HEK293 (cell line): ENCODE measurements at regions not wholly inside any gene's neighbourhood (a gene's known extent, or its start where the extent isn't known, plus 50 kb on each side); places are given as distances from the start of the nearest gene placed in this dataset.
A peak's percentile ranks its signal among the peaks of the same experiment; 100 is the strongest.

Experiments
- CTCF ChIA-PET: fragments of 350-600 bp; formaldehyde crosslinking; extraction: SDS; loops from one replicate; lab custom pipeline; 2021; ENCODE audit warnings: antibody characterized with exemption; lab: Yijun Ruan, JAX
- POLR2A ChIA-PET: fragments of 300-600 bp; formaldehyde crosslinking; extraction: SDS; loops from one replicate; lab custom pipeline; 2020; ENCODE audit warnings: antibody characterized with exemption, inconsistent platforms; lab: Yijun Ruan, JAX
- H3K27ac ChIP-seq: fragments of 200-500 bp; sonication (Bioruptor generic); 2 replicates; pipeline ENCODE4 v1.5.1; 2014; ENCODE audit warnings: low read depth, low read length, control low read depth, inconsistent platforms; ENCODE audit errors: extremely low read depth
- H3K36me3 ChIP-seq, 2 experiments: fragments of 200-500 bp in 1 of 2; sonication (Bioruptor generic) in 1 of 2; 1 replicate in 1 of 2; 2 replicates in 1 of 2; pipeline ENCODE4 v1.5.1; 2014 to 2017; ENCODE audit warnings: inconsistent platforms in 2 of 2, low read length in 2 of 2; ENCODE audit not compliant: control insufficient read depth in 2 of 2, insufficient read depth in 1 of 2
- H3K4me1 ChIP-seq: fragments of 200-500 bp; sonication (Bioruptor generic); 2 replicates; pipeline ENCODE4 v1.5.1; 2014; ENCODE audit warnings: mild to moderate bottlenecking, low read length, inconsistent platforms; ENCODE audit not compliant: control insufficient read depth, insufficient read depth
- H3K4me3 ChIP-seq: 2 replicates; pipeline ENCODE4 v1.5.1; 2011; ENCODE audit warnings: low read depth, mild to moderate bottlenecking, control low read depth, low read length, moderate library complexity
- H3K9me3 ChIP-seq: fragments of 200-500 bp; sonication (Bioruptor generic); 2 replicates; pipeline ENCODE4 v1.5.1; 2014; ENCODE audit warnings: low read depth, low read length, inconsistent platforms; ENCODE audit not compliant: control insufficient read depth, insufficient read depth
- GLI4 ChIP-seq: fragments of 450-650 bp; formaldehyde crosslinking; IDR thresholded peaks from 2 replicates; pipeline ENCODE4 v1.5.1; 2016; ENCODE audit warnings: missing biosample characterization, missing genetic modification characterization
- KLF10 ChIP-seq: fragments of 450-650 bp; IDR thresholded peaks from 2 replicates; pipeline ENCODE4 v1.5.1; 2018; ENCODE audit warnings: missing biosample characterization, mild to moderate bottlenecking, missing genetic modification characterization
- PRDM1 ChIP-seq: fragments of 450-650 bp; formaldehyde crosslinking; IDR thresholded peaks from 2 replicates; pipeline ENCODE4; 2016; ENCODE audit warnings: missing biosample characterization, missing genetic modification characterization
- SCRT2 ChIP-seq: fragments of 450-650 bp; formaldehyde crosslinking; IDR thresholded peaks from 2 replicates; pipeline ENCODE4 v1.5.1; 2016; ENCODE audit warnings: missing biosample characterization, missing genetic modification characterization
- SP3 ChIP-seq: fragments of 450-650 bp; formaldehyde crosslinking; IDR thresholded peaks from 2 replicates; pipeline ENCODE4 v1.5.1; 2016; ENCODE audit warnings: missing biosample characterization, missing genetic modification characterization
- TRIM28 ChIP-seq: IDR thresholded peaks from 2 replicates; pipeline ENCODE4 v1.6.1; 2011; ENCODE audit warnings: low read length, control low read depth, borderline replicate concordance
- ZBTB26 ChIP-seq: fragments of 450-650 bp; formaldehyde crosslinking; optimal IDR thresholded peaks from 2 replicates; pipeline ENCODE3; 2016; ENCODE audit warnings: missing biosample characterization, mild to moderate bottlenecking, missing genetic modification characterization
- ZBTB49 ChIP-seq: fragments of 450-650 bp; formaldehyde crosslinking; IDR thresholded peaks from 2 replicates; pipeline ENCODE4 v1.5.1; 2016; ENCODE audit warnings: missing biosample characterization, missing genetic modification characterization, low read depth
- ZBTB6 ChIP-seq: fragments of 450-650 bp; formaldehyde crosslinking; IDR thresholded peaks from 2 replicates; pipeline ENCODE4 v1.5.1; 2017; ENCODE audit warnings: missing biosample characterization, missing genetic modification characterization
- ZBTB8A ChIP-seq: fragments of 450-650 bp; formaldehyde crosslinking; IDR thresholded peaks from 2 replicates; pipeline ENCODE4 v1.5.1; 2016; ENCODE audit warnings: missing biosample characterization, missing genetic modification characterization
- ZFP41 ChIP-seq: fragments of 450-650 bp; formaldehyde crosslinking; IDR thresholded peaks from 2 replicates; pipeline ENCODE4 v1.5.1; 2016; ENCODE audit warnings: missing biosample characterization, missing genetic modification characterization, borderline replicate concordance
- ZNF133 ChIP-seq: fragments of 450-650 bp; formaldehyde crosslinking; IDR thresholded peaks from 2 replicates; pipeline ENCODE4 v1.5.1; 2016; ENCODE audit warnings: missing biosample characterization, missing genetic modification characterization
- ZNF157 ChIP-seq: fragments of 450-650 bp; formaldehyde crosslinking; IDR thresholded peaks from 2 replicates; pipeline ENCODE4 v1.5.1; 2016; ENCODE audit warnings: missing biosample characterization, missing genetic modification characterization
- ZNF2 ChIP-seq: fragments of 450-650 bp; formaldehyde crosslinking; IDR thresholded peaks from 2 replicates; pipeline ENCODE4 v1.5.1; 2016; ENCODE audit warnings: missing biosample characterization, missing genetic modification characterization
- ZNF211 ChIP-seq: fragments of 450-650 bp; formaldehyde crosslinking; IDR thresholded peaks from 2 replicates; pipeline ENCODE4 v1.5.1; 2016; ENCODE audit warnings: low read depth, missing biosample characterization, missing genetic modification characterization
- ZNF362 ChIP-seq: fragments of 450-650 bp; formaldehyde crosslinking; IDR thresholded peaks from 2 replicates; pipeline ENCODE4 v1.5.1; 2016; ENCODE audit warnings: missing biosample characterization, missing genetic modification characterization
- ZNF37A ChIP-seq: fragments of 450-650 bp; IDR thresholded peaks from 2 replicates; pipeline ENCODE4 v1.5.1; 2018; ENCODE audit warnings: missing biosample characterization, missing genetic modification characterization
- ZNF416 ChIP-seq: fragments of 450-650 bp; formaldehyde crosslinking; IDR thresholded peaks from 2 replicates; pipeline ENCODE4 v1.5.1; 2016; ENCODE audit warnings: missing biosample characterization, missing genetic modification characterization
- ZNF529 ChIP-seq: fragments of 450-650 bp; formaldehyde crosslinking; IDR thresholded peaks from 2 replicates; pipeline ENCODE4 v1.5.1; 2017; ENCODE audit warnings: missing genetic modification characterization, missing biosample characterization; ENCODE audit not compliant: insufficient replicate concordance
- ZNF560 ChIP-seq: fragments of 450-650 bp; formaldehyde crosslinking; IDR thresholded peaks from 2 replicates; pipeline ENCODE4 v1.5.1; 2017; ENCODE audit warnings: missing biosample characterization, missing genetic modification characterization, borderline replicate concordance
- ZNF704 ChIP-seq: fragments of 450-650 bp; formaldehyde crosslinking; IDR thresholded peaks from 2 replicates; pipeline ENCODE4 v1.5.1; 2016; ENCODE audit warnings: missing biosample characterization, missing genetic modification characterization
- ZSCAN18 ChIP-seq: fragments of 450-650 bp; formaldehyde crosslinking; IDR thresholded peaks from 2 replicates; pipeline ENCODE4 v1.5.1; 2016; ENCODE audit warnings: missing biosample characterization, missing genetic modification characterization

GRCh38 chr4:159748834-159749444 lies 646.1 kb downstream of the RAPGEF2 start:
- Histone ChIP-seq H3K27ac (no peak overlapping the region), H3K4me1 (no peaks in the 10 kb centered on the region), H3K36me3 (no peaks in the 10 kb centered on the region), H3K9me3 (no peaks in the 10 kb centered on the region), H3K4me3 (no peak overlapping the region)
- CTCF ChIA-PET: interaction anchor here (1.0 kb wide), 1 partner anchor 15 kb away, joined by 3 read pairs; no protein-coding TSS in a partner anchor
- POLR2A ChIA-PET: no interaction called here
- TF ChIP-seq PRDM1 (tag by site-specific recombination) (peak; percentile 98), SP3 (tag by site-specific recombination) (no peak)

GRCh38 chr4:159757499-159757898 lies 654.6 kb downstream of the RAPGEF2 start:
- POLR2A ChIA-PET: no interaction called here
- CTCF ChIA-PET: no interaction called here
- H3K36me3 ChIP-seq: no peaks in the 10 kb centered on the region
- no peak overlapping the region for H3K27ac ChIP-seq
- no peak for TF ChIP-seq ZNF560 (tag by site-specific recombination)
- TF ChIP-seq ZSCAN18 (tag by site-specific recombination): no peak
- TF ChIP-seq TRIM28: no peak
- no peak for TF ChIP-seq ZFP41 (tag by site-specific recombination)
- no peaks in the 10 kb centered on the region for H3K4me1 ChIP-seq
- no peak overlapping the region for H3K4me3 ChIP-seq
- H3K9me3 ChIP-seq: no peaks in the 10 kb centered on the region

GRCh38 chr4:159758061-159758460 lies 655.2 kb downstream of the RAPGEF2 start:
- Histone ChIP-seq H3K4me1 (no peaks in the 10 kb centered on the region), H3K36me3 (no peaks in the 10 kb centered on the region), H3K9me3 (no peaks in the 10 kb centered on the region), H3K27ac (no peak overlapping the region), H3K4me3 (no peak overlapping the region)
- POLR2A ChIA-PET: no interaction called here
- CTCF ChIA-PET: no interaction called here
- TF ChIP-seq ZNF529 (tag by site-specific recombination) (no peak), SCRT2 (no peak), PRDM1 (tag by site-specific recombination) (no peak), ZNF211 (tag by site-specific recombination) (no peak), ZBTB26 (tag by site-specific recombination) (no peak), GLI4 (no peak), ZNF416 (tag by site-specific recombination) (no peak), ZBTB49 (tag by site-specific recombination) (no peak), ZNF704 (tag by site-specific recombination) (no peak), ZNF362 (no peak), ZNF133 (tag by site-specific recombination) (no peak), KLF10 (tag by site-specific recombination) (no peak), ZNF37A (tag by site-specific recombination) (no peak), ZBTB6 (tag by site-specific recombination) (no peak), ZNF2 (tag by site-specific recombination) (no peak), ZBTB8A (tag by site-specific recombination) (no peak), ZNF157 (tag by site-specific recombination) (no peak)
